Panc1 (cell line): ENCODE measurements at regions not wholly inside any gene's neighbourhood (a gene's known extent, or its start where the extent isn't known, plus 50 kb on each side); places are given as distances from the start of the nearest gene placed in this dataset.

ENCODE experiments used
- CTCF ChIP-seq: fragments of 450-650 bp; IDR thresholded peaks from 2 replicates; pipeline ENCODE4 v1.5.1; 2017; ENCODE audit warnings: mild to moderate bottlenecking
- POLR2AphosphoS5 ChIP-seq: IDR thresholded peaks from 2 replicates; pipeline ENCODE4 v1.6.1; 2012; ENCODE audit warnings: mild to moderate bottlenecking, low read depth, low read length, moderate library complexity

GRCh38 chr17:77381185-77381700 is 240.5 kb downstream of the SEC14L1 start:
- TF ChIP-seq CTCF: no peak
- no peak for TF ChIP-seq POLR2AphosphoS5
